ENCODE measurements at regions not wholly inside any gene's neighbourhood (a gene's known extent, or its start where the extent isn't known, plus 50 kb on each side); places are given as distances from the start of the nearest gene placed in this dataset.

- in situ Hi-C loops (cut with HindIII; ENCODE audit: extremely low pct_ligation_motif_present, low pct_unique_long_range_greater_than_20kb) (loop anchor here (25.0 kb wide), 1 partner anchor 714 kb away; no protein-coding TSS in a partner anchor), intact Hi-C loops (cut with micrococcal nuclease; ENCODE audit: unreplicated experiment) (no loop called here)
- ATAC-seq = no peak
- no peak overlapping the region for H2AFZ ChIP-seq (ENCODE audit: low read length)
- H3K27me3 ChIP-seq (ENCODE audit: control insufficient read depth in 1 of 2, insufficient read depth in 2 of 2, low read length in 2 of 2) = 0 out of 5 replicates have a peak, but pooled peaks cover 0 to 4% of the 10 kb centered on the region in 2 experiments
- CTCF ChIA-PET (ENCODE audit: low intra/inter-chr PET ratio, low total read pairs) = interaction anchor here (2.0 kb wide), 1 partner anchor 404 kb away, joined by 16 read pairs; no protein-coding TSS in a partner anchor
- no peak overlapping the region for H3K4me2 ChIP-seq (ENCODE audit: low read depth, low read length)
- H3K4me3 ChIP-seq (replicated peaks in 1 of 3; ENCODE audit: insufficient read depth in 1 of 3, low read depth in 2 of 3, low read length in 3 of 3) = no peak overlapping the region
- H3K9ac ChIP-seq (ENCODE audit: insufficient read depth, low read depth, low read length) = no peak overlapping the region
- H3K4me1 ChIP-seq (ENCODE audit: insufficient read depth, low read length) = peaks cover 6% of the 10 kb centered on the region; the same call in 1 of the 2 replicates
- no peak overlapping the region for H3K27ac ChIP-seq (ENCODE audit: extremely low read length, insufficient read depth, low read length)
- TF ChIP-seq MAFF (IDR thresholded peaks at IDR 0.05; ENCODE audit: low read depth, low read length) (no peak), AKNA (CRISPR knock-in tag; IDR thresholded peaks at IDR 0.05; ENCODE audit: borderline replicate concordance) (no peak), ZNF567 (CRISPR knock-in tag; IDR thresholded peaks at IDR 0.05; ENCODE audit: borderline replicate concordance) (no peak), SP4 (CRISPR knock-in tag; IDR thresholded peaks at IDR 0.05) (no peak), CREB3 (CRISPR knock-in tag; IDR thresholded peaks at IDR 0.05) (no peak), CENPX (CRISPR knock-in tag; IDR thresholded peaks at IDR 0.05) (no peak), CEBPZ (IDR thresholded peaks at IDR 0.05; ENCODE audit: low read length) (no peak), NCOA5 (CRISPR knock-in tag; IDR thresholded peaks at IDR 0.05) (no peak), ZNF282 (IDR thresholded peaks at IDR 0.05; ENCODE audit: partially characterized antibody) (no peak), MEIS2 (CRISPR knock-in tag; IDR thresholded peaks at IDR 0.05) (no peak)
- no TSS peak for BruUV-seq (replicated peaks)
- FAIRE-seq = no peak
- no peaks in the 10 kb centered on the region for H3K36me3 ChIP-seq (replicated peaks in 1 of 2; ENCODE audit: control insufficient read depth in 1 of 2, insufficient read depth in 2 of 2, low read length in 2 of 2)
- H3K79me2 ChIP-seq (ENCODE audit: insufficient read depth, low read length) = no peaks in the 10 kb centered on the region
- WGBS (ENCODE audit: low lambda C conversion rate) = 24% methylated on average over 3 of the region's 3 CpGs
- no peaks in the 10 kb centered on the region for H3K9me3 ChIP-seq (ENCODE audit: low read length)
- DNase-seq (ENCODE audit: low spot score) = no peak
- no peaks in the 10 kb centered on the region for H4K20me1 ChIP-seq (ENCODE audit: insufficient read depth, low read length)
- POLR2A ChIA-PET = no interaction called here
These were observed 62.8 kb upstream of the ITSN2 start for GRCh38 chr2:24423095-24423494.
